ENCODE measurements at regions not wholly inside any gene's neighbourhood (a gene's known extent, or its start where the extent isn't known, plus 50 kb on each side); places are given as distances from the start of the nearest gene placed in this dataset.

DNA sequence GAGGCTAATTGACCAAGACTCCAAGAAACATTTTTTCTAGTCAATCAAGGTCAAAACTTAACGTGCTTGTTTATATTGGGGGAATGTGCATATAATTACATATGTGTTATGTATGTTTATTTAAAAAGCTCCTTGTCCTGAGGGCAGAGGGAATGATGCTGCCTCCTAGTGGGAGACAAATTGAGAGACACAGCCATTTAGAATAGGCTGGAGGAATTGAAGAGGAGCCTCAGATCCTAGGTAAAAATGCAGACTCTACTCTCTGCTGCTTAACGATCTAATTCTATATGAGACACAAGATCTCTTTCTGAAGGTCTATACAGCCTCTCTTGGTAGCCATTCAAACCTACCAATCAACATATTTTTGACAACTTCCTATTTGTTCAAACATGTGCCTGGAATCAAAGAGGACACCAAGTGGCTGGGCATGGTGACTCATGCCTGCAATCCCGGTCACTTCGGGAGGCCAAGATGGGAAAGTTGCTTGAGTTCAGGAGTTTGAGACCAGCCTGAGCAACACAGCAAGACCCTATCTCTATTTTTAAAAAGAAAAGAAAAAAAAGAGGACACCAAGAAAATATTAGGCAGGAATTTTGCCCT is 136.6 kb upstream of the ZNF648 start (continued):
- TF ChIP-seq ZNF248 (tag by site-specific recombination; IDR thresholded peaks at IDR 0.05) (no peak), ZNF707 (tag by site-specific recombination; IDR thresholded peaks at IDR 0.05) (no peak), ZFP37 (tag by site-specific recombination; IDR thresholded peaks at IDR 0.05) (no peak), ZNF664 (tag by site-specific recombination; IDR thresholded peaks at IDR 0.05) (no peak), ZNF292 (tag by site-specific recombination; IDR thresholded peaks at IDR 0.05; ENCODE audit: borderline replicate concordance, low read depth) (no peak), SETDB1 (IDR thresholded peaks at IDR 0.05; ENCODE audit: insufficient read length, low read length) (no peak)

DNA sequence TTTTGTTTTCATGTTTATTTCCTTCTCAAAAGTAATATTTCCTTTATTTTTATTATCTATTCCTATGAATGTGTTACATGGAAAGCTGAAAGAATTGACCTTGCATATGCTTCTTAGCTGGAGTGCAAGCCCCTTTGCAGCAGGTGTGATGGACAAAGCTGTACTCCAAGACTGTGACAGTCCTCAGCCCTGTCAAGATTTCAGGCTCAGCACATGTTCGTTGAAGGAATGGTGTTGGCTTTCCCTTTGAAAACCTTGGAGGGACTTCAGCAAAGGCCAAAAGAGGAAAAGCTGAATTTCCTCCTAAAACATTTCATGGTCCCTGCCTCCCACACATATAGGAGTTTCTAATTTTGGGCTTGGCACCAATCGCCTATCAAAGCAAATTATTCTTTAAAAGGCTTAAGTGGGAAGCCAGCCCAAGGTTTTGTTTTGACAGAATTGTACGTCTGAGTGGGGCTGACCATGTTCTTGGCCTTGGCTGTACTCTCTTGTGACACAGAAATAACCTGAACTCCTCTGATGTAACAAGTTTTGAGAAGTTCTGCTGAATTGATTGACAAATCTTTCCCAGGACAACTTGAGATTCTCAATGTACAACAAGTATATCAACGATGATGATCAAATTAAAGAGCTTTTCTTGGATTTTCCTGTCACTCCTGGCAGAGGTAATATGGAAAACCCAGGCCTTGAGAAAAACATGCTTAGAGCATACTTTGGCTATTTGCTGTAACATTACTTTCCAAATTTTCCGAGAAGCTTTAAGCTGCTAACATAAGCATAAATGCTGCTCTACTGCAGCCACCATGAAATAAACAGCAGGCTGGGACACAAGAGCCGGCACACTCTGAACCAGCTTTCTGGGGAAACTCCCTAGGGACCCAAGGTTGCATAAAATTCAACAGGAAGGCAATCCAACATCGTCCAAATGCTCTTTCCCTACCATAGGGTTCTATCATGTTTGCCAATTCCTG is 135.7 kb upstream of the ZNF648 start:
- no peaks in the 10 kb centered on the region for H3K36me3 ChIP-seq (ENCODE audit: control insufficient read depth in 2 of 2, insufficient read depth in 1 of 2, low read length in 2 of 2)
- TF ChIP-seq, protein P1, sequence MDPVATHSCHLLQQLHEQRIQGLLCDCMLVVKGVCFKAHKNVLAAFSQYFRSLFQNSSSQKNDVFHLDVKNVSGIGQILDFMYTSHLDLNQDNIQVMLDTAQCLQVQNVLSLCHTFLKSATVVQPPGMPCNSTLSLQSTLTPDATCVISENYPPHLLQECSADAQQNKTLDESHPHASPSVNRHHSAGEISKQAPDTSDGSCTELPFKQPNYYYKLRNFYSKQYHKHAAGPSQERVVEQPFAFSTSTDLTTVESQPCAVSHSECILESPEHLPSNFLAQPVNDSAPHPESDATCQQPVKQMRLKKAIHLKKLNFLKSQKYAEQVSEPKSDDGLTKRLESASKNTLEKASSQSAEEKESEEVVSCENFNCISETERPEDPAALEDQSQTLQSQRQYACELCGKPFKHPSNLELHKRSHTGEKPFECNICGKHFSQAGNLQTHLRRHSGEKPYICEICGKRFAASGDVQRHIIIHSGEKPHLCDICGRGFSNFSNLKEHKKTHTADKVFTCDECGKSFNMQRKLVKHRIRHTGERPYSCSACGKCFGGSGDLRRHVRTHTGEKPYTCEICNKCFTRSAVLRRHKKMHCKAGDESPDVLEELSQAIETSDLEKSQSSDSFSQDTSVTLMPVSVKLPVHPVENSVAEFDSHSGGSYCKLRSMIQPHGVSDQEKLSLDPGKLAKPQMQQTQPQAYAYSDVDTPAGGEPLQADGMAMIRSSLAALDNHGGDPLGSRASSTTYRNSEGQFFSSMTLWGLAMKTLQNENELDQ (tag by site-specific recombination; IDR thresholded peaks at IDR 0.05; ENCODE audit: low read depth): no peak
- TF ChIP-seq ZNF837 (tag by site-specific recombination; IDR thresholded peaks at IDR 0.05): no peak
- TF ChIP-seq ZNF529 (tag by site-specific recombination; IDR thresholded peaks at IDR 0.05; ENCODE audit: insufficient replicate concordance): no peak
- no peak for TF ChIP-seq ZNF558 (tag by site-specific recombination; IDR thresholded peaks at IDR 0.05)
- TF ChIP-seq ZNF768 (tag by site-specific recombination; IDR thresholded peaks at IDR 0.05): no peak
- TF ChIP-seq ZIC2 (tag by site-specific recombination; IDR thresholded peaks at IDR 0.05): no peak
- TF ChIP-seq KLF9 (tag by site-specific recombination; IDR thresholded peaks at IDR 0.05; ENCODE audit: low read depth): no peak
- no peak for TF ChIP-seq ZFP41 (tag by site-specific recombination; IDR thresholded peaks at IDR 0.05; ENCODE audit: borderline replicate concordance)
- TF ChIP-seq ZSCAN30 (tag by site-specific recombination; IDR thresholded peaks at IDR 0.05): no peak
- no peak for TF ChIP-seq HOXA7 (CRISPR knock-in tag; IDR thresholded peaks at IDR 0.05; ENCODE audit: borderline replicate concordance)
- TF ChIP-seq, protein P2, sequence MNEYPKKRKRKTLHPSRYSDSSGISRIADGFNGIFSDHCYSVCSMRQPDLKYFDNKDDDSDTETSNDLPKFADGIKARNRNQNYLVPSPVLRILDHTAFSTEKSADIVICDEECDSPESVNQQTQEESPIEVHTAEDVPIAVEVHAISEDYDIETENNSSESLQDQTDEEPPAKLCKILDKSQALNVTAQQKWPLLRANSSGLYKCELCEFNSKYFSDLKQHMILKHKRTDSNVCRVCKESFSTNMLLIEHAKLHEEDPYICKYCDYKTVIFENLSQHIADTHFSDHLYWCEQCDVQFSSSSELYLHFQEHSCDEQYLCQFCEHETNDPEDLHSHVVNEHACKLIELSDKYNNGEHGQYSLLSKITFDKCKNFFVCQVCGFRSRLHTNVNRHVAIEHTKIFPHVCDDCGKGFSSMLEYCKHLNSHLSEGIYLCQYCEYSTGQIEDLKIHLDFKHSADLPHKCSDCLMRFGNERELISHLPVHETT (tag by site-specific recombination; IDR thresholded peaks at IDR 0.05): no peak
- TF ChIP-seq ZNF24 (tag by site-specific recombination; IDR thresholded peaks at IDR 0.05): no peak
- no peak for TF ChIP-seq SETDB1 (IDR thresholded peaks at IDR 0.05; ENCODE audit: insufficient read length, low read length)
- no peak for TF ChIP-seq ZNF335 (tag by site-specific recombination; conservative IDR thresholded peaks at IDR 0.05)
- no peak for TF ChIP-seq ZNF169 (tag by site-specific recombination; IDR thresholded peaks at IDR 0.05)
- TF ChIP-seq, protein P3, sequence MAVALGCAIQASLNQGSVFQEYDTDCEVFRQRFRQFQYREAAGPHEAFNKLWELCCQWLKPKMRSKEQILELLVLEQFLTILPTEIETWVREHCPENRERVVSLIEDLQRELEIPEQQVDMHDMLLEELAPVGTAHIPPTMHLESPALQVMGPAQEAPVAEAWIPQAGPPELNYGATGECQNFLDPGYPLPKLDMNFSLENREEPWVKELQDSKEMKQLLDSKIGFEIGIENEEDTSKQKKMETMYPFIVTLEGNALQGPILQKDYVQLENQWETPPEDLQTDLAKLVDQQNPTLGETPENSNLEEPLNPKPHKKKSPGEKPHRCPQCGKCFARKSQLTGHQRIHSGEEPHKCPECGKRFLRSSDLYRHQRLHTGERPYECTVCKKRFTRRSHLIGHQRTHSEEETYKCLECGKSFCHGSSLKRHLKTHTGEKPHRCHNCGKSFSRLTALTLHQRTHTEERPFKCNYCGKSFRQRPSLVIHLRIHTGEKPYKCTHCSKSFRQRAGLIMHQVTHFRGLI (tag by site-specific recombination; IDR thresholded peaks at IDR 0.05): no peak
- TF ChIP-seq GLI2 (tag by site-specific recombination; IDR thresholded peaks at IDR 0.05; ENCODE audit: borderline replicate concordance, low read depth): no peak
- ChIA-PET POLR2A (no interaction called here), CTCF (interaction anchor here (0.6 to 3.1 kb wide), 16 partner anchors 8 to 199 kb away, joined by 3 to 39 read pairs (median 3); no protein-coding TSS in a partner anchor)
- H3K27ac ChIP-seq (ENCODE audit: extremely low read depth, low read depth, low read length): no peak overlapping the region
- no peaks in the 10 kb centered on the region for H3K9me3 ChIP-seq (ENCODE audit: control insufficient read depth, insufficient read depth, low read depth, low read length)
- H3K4me3 ChIP-seq (ENCODE audit: low read depth, low read length): no peak overlapping the region
- no peaks in the 10 kb centered on the region for H3K4me1 ChIP-seq (ENCODE audit: control insufficient read depth, insufficient read depth, low read length)

Measured in HEK293 (cell line).